HG03139 (cell line): ENCODE measurements at regions not wholly inside any gene's neighbourhood (a gene's known extent, or its start where the extent isn't known, plus 50 kb on each side); places are given as distances from the start of the nearest gene placed in this dataset.
"Not testable (repeated sequence)": the region's sequence is repeated elsewhere in the genome, so short reads cannot be mapped to it uniquely, and the experiment has no call there.

Experiments used
- ATAC-seq: cut with Tn5 transposase; IDR thresholded peaks from one replicate; pipeline ENCODE4 v1.9.1; 2021; ENCODE audit not compliant: unreplicated experiment

GRCh38 chr1:192418552-192419285 lies 101.9 kb downstream of the RGS21 start:
- ATAC-seq = no peak

GRCh38 chr1:192430644-192431043 lies 113.9 kb downstream of the RGS21 start:
- ATAC-seq = no peak

GRCh38 chr1:192435704-192436103 lies 118.9 kb downstream of the RGS21 start:
- ATAC-seq = no peak

GRCh38 chr1:192436441-192437078 lies 119.8 kb downstream of the RGS21 start:
- ATAC-seq = no peak

GRCh38 chr1:192438737-192439136 lies 121.9 kb downstream of the RGS21 start:
- no peak for ATAC-seq

- ATAC-seq = no peak
These were observed 122.7 kb downstream of the RGS21 start for GRCh38 chr1:192439373-192440025.

- no peak for ATAC-seq
These were observed 124.7 kb downstream of the RGS21 start for GRCh38 chr1:192441492-192441891.

- no peak for ATAC-seq
These were observed 125.9 kb downstream of the RGS21 start for GRCh38 chr1:192442736-192443135.

GRCh38 chr1:192443616-192444015 lies 126.8 kb downstream of the RGS21 start:
- no peak for ATAC-seq

GRCh38 chr1:192445241-192445640 lies 128.4 kb downstream of the RGS21 start:
- ATAC-seq = no peak

GRCh38 chr1:192445839-192446489 lies 129.2 kb downstream of the RGS21 start:
- ATAC-seq = peak; percentile 55

- ATAC-seq = no peak
These were observed 127.5 kb upstream of the RGS1 start for GRCh38 chr1:192448026-192448578.

- ATAC-seq = no peak
These were observed 122.1 kb upstream of the RGS1 start for GRCh38 chr1:192453360-192453992.

- ATAC-seq = no peak
These were observed 116.1 kb upstream of the RGS1 start for GRCh38 chr1:192459467-192459866.

GRCh38 chr1:192461684-192462083 lies 113.9 kb upstream of the RGS1 start:
- ATAC-seq = no peak

- ATAC-seq = no peak
These were observed 113.0 kb upstream of the RGS1 start for GRCh38 chr1:192462616-192463015.

- no peak for ATAC-seq
These were observed 111.9 kb upstream of the RGS1 start for GRCh38 chr1:192463661-192464060.

GRCh38 chr1:192465221-192465620 lies 110.4 kb upstream of the RGS1 start:
- not testable (repeated sequence) for ATAC-seq

GRCh38 chr1:192474080-192474683 lies 101.4 kb upstream of the RGS1 start:
- no peak for ATAC-seq

- no peak for ATAC-seq
These were observed 100.2 kb upstream of the RGS1 start for GRCh38 chr1:192475329-192475728.
